ENCODE measurements at regions not wholly inside any gene's neighbourhood (a gene's known extent, or its start where the extent isn't known, plus 50 kb on each side); places are given as distances from the start of the nearest gene placed in this dataset.
A peak's percentile ranks its signal among the peaks of the same experiment; 100 is the strongest.
"Not testable (repeated sequence)": the region's sequence is repeated elsewhere in the genome, so short reads cannot be mapped to it uniquely, and the experiment has no call there.

GRCh38 chrX:4547213-4547836 lies 833.9 kb upstream of the PRKX start:
- DNase-seq (ENCODE audit: low read depth), result peak; percentile 6

- not testable (repeated sequence) for DNase-seq (ENCODE audit: low read depth)
Measured at GRCh38 chrX:4546178-4546577, 832.7 kb upstream of the PRKX start.

- DNase-seq (ENCODE audit: low read depth), result no peak
Measured at GRCh38 chrX:4528247-4528646, 814.8 kb upstream of the PRKX start.

- DNase-seq (ENCODE audit: low read depth), result no peak
Measured at GRCh38 chrX:4485912-4486311, 772.5 kb upstream of the PRKX start.

- no peak for DNase-seq (ENCODE audit: low read depth)
Measured at GRCh38 chrX:4484266-4484665, 770.8 kb upstream of the PRKX start.

- DNase-seq (ENCODE audit: low read depth), result no peak
Measured at GRCh38 chrX:4451591-4451990, 738.1 kb upstream of the PRKX start.

GRCh38 chrX:4450177-4450576 lies 736.7 kb upstream of the PRKX start:
- no peak for DNase-seq (ENCODE audit: low read depth)

- DNase-seq (ENCODE audit: low read depth), result no peak
Measured at GRCh38 chrX:4435905-4436304, 722.5 kb upstream of the PRKX start.

- DNase-seq (ENCODE audit: low read depth), result no peak
Measured at GRCh38 chrX:4397471-4397870, 684.0 kb upstream of the PRKX start.

GRCh38 chrX:4382273-4382672 lies 668.8 kb upstream of the PRKX start:
- no peak for DNase-seq (ENCODE audit: low read depth)

- DNase-seq (ENCODE audit: low read depth), result no peak
Measured at GRCh38 chrX:4380710-4381109, 667.3 kb upstream of the PRKX start.

- DNase-seq (ENCODE audit: low read depth), result no peak
Measured at GRCh38 chrX:4379071-4379470, 665.6 kb upstream of the PRKX start.

GRCh38 chrX:4373791-4374190 lies 660.3 kb upstream of the PRKX start:
- no peak for DNase-seq (ENCODE audit: low read depth)

GRCh38 chrX:4358577-4358976 lies 645.1 kb upstream of the PRKX start:
- no peak for DNase-seq (ENCODE audit: low read depth)

- DNase-seq (ENCODE audit: low read depth), result no peak
Measured at GRCh38 chrX:4322916-4323315, 609.5 kb upstream of the PRKX start.

- DNase-seq (ENCODE audit: low read depth), result no peak
Measured at GRCh38 chrX:4320436-4320947, 607.0 kb upstream of the PRKX start.

- no peak for DNase-seq (ENCODE audit: low read depth)
Measured at GRCh38 chrX:4315891-4316290, 602.4 kb upstream of the PRKX start.

- no peak for DNase-seq (ENCODE audit: low read depth)
Measured at GRCh38 chrX:4314586-4314985, 601.1 kb upstream of the PRKX start.

GRCh38 chrX:4277122-4277521 lies 563.7 kb upstream of the PRKX start:
- no peak for DNase-seq (ENCODE audit: low read depth)

- DNase-seq (ENCODE audit: low read depth), result no peak
Measured at GRCh38 chrX:4268676-4269075, 555.2 kb upstream of the PRKX start.

- DNase-seq (ENCODE audit: low read depth), result no peak
Measured at GRCh38 chrX:4265036-4265435, 551.6 kb upstream of the PRKX start.

- DNase-seq (ENCODE audit: low read depth), result no peak
Measured at GRCh38 chrX:4263030-4263803, 549.8 kb upstream of the PRKX start.

- no peak for DNase-seq (ENCODE audit: low read depth)
Measured at GRCh38 chrX:4253092-4253491, 539.6 kb upstream of the PRKX start.

- no peak for DNase-seq (ENCODE audit: low read depth)
Measured at GRCh38 chrX:4249401-4249800, 536.0 kb upstream of the PRKX start.

Data from activated gamma-delta T cell treated with anti-CD3 and anti-CD28 coated beads, Interleukin-2, amount 50 U/mL, for 16 hours (primary cell).